H9 (cell line): ENCODE measurements at regions not wholly inside any gene's neighbourhood (a gene's known extent, or its start where the extent isn't known, plus 50 kb on each side); places are given as distances from the start of the nearest gene placed in this dataset.

ENCODE experiments used
- DNase-seq: peaks from one replicate; pipeline ENCODE4 v3.0.0-alpha.2; 2017
- H2AFZ ChIP-seq: one replicate; pipeline ENCODE4 v1.6.1; 2013; ENCODE audit warnings: mild to moderate bottlenecking, low read length, control low read depth, moderate library complexity
- H2AK5ac ChIP-seq: 2 replicates; pipeline ENCODE4 v1.6.1; 2013; ENCODE audit warnings: low read length, control low read depth, mixed read lengths; ENCODE audit not compliant: insufficient read length
- H2BK120ac ChIP-seq: one replicate; pipeline ENCODE4 v1.6.1; 2013; ENCODE audit warnings: low read depth, mild to moderate bottlenecking, low read length, control low read depth, inconsistent platforms; ENCODE audit not compliant: poor library complexity, severe bottlenecking
- H2BK12ac ChIP-seq: 2 replicates; pipeline ENCODE4 v1.6.1; 2013; ENCODE audit warnings: low read length, control low read depth, mixed read lengths, low read depth; ENCODE audit not compliant: insufficient read length
- H2BK15ac ChIP-seq: 2 replicates; pipeline ENCODE4 v1.6.1; 2013; ENCODE audit warnings: low read depth, low read length, control low read depth
- H2BK20ac ChIP-seq: one replicate; pipeline ENCODE4 v1.6.1; 2013; ENCODE audit warnings: low read depth, mild to moderate bottlenecking, low read length, control low read depth, inconsistent platforms; ENCODE audit not compliant: poor library complexity, severe bottlenecking
- H2BK5ac ChIP-seq: 2 replicates; pipeline ENCODE4 v1.6.1; 2013; ENCODE audit warnings: low read length, control low read depth, mixed read lengths; ENCODE audit not compliant: insufficient read length
- H3K14ac ChIP-seq: 2 replicates; pipeline ENCODE4 v1.6.1; 2013; ENCODE audit warnings: low read length, control low read depth; ENCODE audit not compliant: insufficient read depth
- H3K18ac ChIP-seq: 2 replicates; pipeline ENCODE4 v1.6.1; 2013; ENCODE audit warnings: low read depth, mild to moderate bottlenecking, mixed read lengths, low read length, control low read depth; ENCODE audit not compliant: insufficient read length
- H3K23ac ChIP-seq: 2 replicates; pipeline ENCODE4 v1.6.1; 2013; ENCODE audit warnings: low read length, control low read depth, mixed read lengths, low read depth; ENCODE audit not compliant: insufficient read length
- H3K23me2 ChIP-seq: 2 replicates; pipeline ENCODE4 v1.6.1; 2013; ENCODE audit warnings: low read depth, mild to moderate bottlenecking, mixed read lengths, low read length, control low read depth; ENCODE audit not compliant: insufficient read length, poor library complexity, severe bottlenecking
- H3K27ac ChIP-seq: 2 replicates; pipeline ENCODE4 v1.5.1; 2013; ENCODE audit warnings: low read length, control low read depth, mixed read lengths, low read depth; ENCODE audit not compliant: insufficient read length
- H3K27me3 ChIP-seq: 2 replicates; pipeline ENCODE4 v1.6.1; 2013; ENCODE audit warnings: low read length, control low read depth, inconsistent platforms; ENCODE audit not compliant: insufficient read depth
- H3K4ac ChIP-seq: 2 replicates; pipeline ENCODE4 v1.6.1; 2013; ENCODE audit warnings: low read depth, mild to moderate bottlenecking, control low read depth, inconsistent platforms, low read length, moderate library complexity
- H3K4me1 ChIP-seq: 2 replicates; pipeline ENCODE4 v1.6.1; 2013; ENCODE audit warnings: low read length, control low read depth, inconsistent platforms; ENCODE audit not compliant: insufficient read depth
- H3K4me2 ChIP-seq: 2 replicates; pipeline ENCODE4 v1.6.1; 2013; ENCODE audit warnings: low read length, control low read depth, mixed read lengths; ENCODE audit not compliant: insufficient read length, insufficient read depth
- H3K56ac ChIP-seq: 2 replicates; pipeline ENCODE4 v1.6.1; 2013; ENCODE audit warnings: low read depth, mild to moderate bottlenecking, mixed read lengths, low read length, control low read depth; ENCODE audit not compliant: insufficient read length
- H3K79me1 ChIP-seq: 2 replicates; pipeline ENCODE4 v1.6.1; 2013; ENCODE audit warnings: low read depth, mild to moderate bottlenecking, moderate library complexity, low read length, control low read depth, inconsistent platforms; ENCODE audit not compliant: insufficient read depth, poor library complexity, severe bottlenecking
- H3K79me2 ChIP-seq: 2 replicates; pipeline ENCODE4 v1.6.1; 2013; ENCODE audit warnings: low read length, control low read depth, inconsistent platforms; ENCODE audit not compliant: insufficient read depth
- H3K9ac ChIP-seq: 2 replicates; pipeline ENCODE4 v1.6.1; 2013; ENCODE audit warnings: low read length, control low read depth, mixed read lengths; ENCODE audit not compliant: insufficient read length; ENCODE audit errors: extremely low read depth
- H3K9me3 ChIP-seq: one replicate; pipeline ENCODE4 v1.6.1; 2013; ENCODE audit warnings: low read depth, low read length, inconsistent platforms; ENCODE audit not compliant: control insufficient read depth
- H3T11ph ChIP-seq: one replicate; pipeline ENCODE4 v1.6.1; 2013; ENCODE audit warnings: mild to moderate bottlenecking, low read length, control low read depth, inconsistent platforms
- H4K20me1 ChIP-seq: one replicate; pipeline ENCODE4 v1.6.1; 2013; ENCODE audit not compliant: control insufficient read depth, insufficient read length, insufficient read depth
- H4K5ac ChIP-seq: 2 replicates; pipeline ENCODE4 v1.6.1; 2013; ENCODE audit warnings: low read depth, mild to moderate bottlenecking, mixed read lengths, low read length, control low read depth; ENCODE audit not compliant: insufficient read length
- H4K8ac ChIP-seq: replicated peaks from 2 replicates; pipeline ENCODE4 v1.6.1; 2013; ENCODE audit warnings: low read length, control low read depth, mixed read lengths, low read depth; ENCODE audit not compliant: insufficient read length
- H4K91ac ChIP-seq: 2 replicates; pipeline ENCODE4 v1.6.1; 2013; ENCODE audit warnings: low read depth, mild to moderate bottlenecking, moderate library complexity, mixed read lengths, low read length, control low read depth; ENCODE audit not compliant: insufficient read length
- H3K27ac Mint-ChIP-seq, 3 experiments: 2 replicates in 2 of 3; 3 replicates in 1 of 3; pipeline ENCODE4 v1.8.0; 2020 to 2021; ENCODE audit warnings: mixed read lengths in 3 of 3, mild to moderate bottlenecking in 1 of 3, moderate library complexity in 1 of 3
- H3K27me3 Mint-ChIP-seq: 2 replicates; pipeline ENCODE4 v1.8.0; 2021; ENCODE audit warnings: low read depth, mild to moderate bottlenecking, moderate library complexity, mixed read lengths
- H3K36me3 Mint-ChIP-seq, 3 experiments: 2 replicates in 2 of 3; 3 replicates in 1 of 3; pipeline ENCODE4 v1.8.0; 2020 to 2021; ENCODE audit warnings: low read depth in 3 of 3, mixed read lengths in 3 of 3; ENCODE audit not compliant: insufficient read depth in 1 of 3
- H3K4me1 Mint-ChIP-seq, 2 experiments: 2 replicates each; pipeline ENCODE4 v1.8.0; 2020; ENCODE audit warnings: mixed read lengths in 2 of 2
- H3K4me3 Mint-ChIP-seq, 2 experiments: 2 replicates in 1 of 2; 3 replicates in 1 of 2; pipeline ENCODE4 v1.8.0; 2020 to 2021; ENCODE audit warnings: mild to moderate bottlenecking in 2 of 2, mixed read lengths in 2 of 2, moderate library complexity in 1 of 2
- H3K9me3 Mint-ChIP-seq, 2 experiments: 2 replicates in 1 of 2; 3 replicates in 1 of 2; pipeline ENCODE4 v1.8.0; 2020; ENCODE audit warnings: mild to moderate bottlenecking in 2 of 2, mixed read lengths in 2 of 2, moderate library complexity in 1 of 2
- WGBS: extraction: QIAGEN DNeasy Blood & Tissue Kit; methylation state at CpG from one replicate; pipeline ENCODE4 v1.1.7; 2013; ENCODE audit warnings: missing lambda C conversion rate, low lambda C conversion rate, mixed read lengths; ENCODE audit not compliant: insufficient read length; ENCODE audit errors: extremely low coverage; 5-methylcytosine and 5-hydroxymethylcytosine counted together
- TF ChIP-seq, protein P1 (sequence below): fragments of 200-600 bp; sonication (generic); conservative IDR thresholded peaks from 3 replicates; pipeline ENCODE4 v1.8.0; 2021; ENCODE audit warnings: antibody characterized with exemption, mild to moderate bottlenecking

DNA sequence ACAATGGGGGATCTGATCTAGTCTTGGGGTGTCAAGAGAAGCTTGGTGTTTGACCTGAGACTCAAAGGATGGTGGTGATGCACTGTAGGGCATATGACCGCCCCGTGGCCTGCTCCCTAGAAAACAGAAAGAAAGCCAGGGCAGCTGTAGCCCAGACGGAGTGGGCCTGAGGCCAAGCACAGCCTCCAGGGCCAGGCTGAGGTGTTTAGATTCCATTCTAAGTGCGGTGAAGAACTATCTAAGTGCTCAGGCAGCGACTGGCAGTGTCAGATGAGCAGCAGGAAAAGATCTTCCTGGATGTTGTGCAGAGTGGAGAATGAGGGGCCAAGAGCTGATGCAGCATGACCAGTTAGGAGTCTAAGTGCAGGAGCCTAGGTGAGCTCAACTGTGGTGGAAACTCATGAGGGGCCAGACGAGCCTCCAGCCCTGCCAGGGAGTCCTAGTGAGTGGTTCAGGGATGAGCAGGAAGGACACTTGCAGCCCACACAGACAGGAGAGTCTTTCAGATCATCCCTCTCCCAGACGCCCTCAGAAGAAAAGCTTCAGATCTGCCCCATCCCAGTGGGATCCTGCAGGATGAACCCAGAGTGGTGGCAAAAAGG, 314.2 kb upstream of the CCL2 start:
- Histone ChIP-seq H3K18ac (no peak overlapping the region), H3K27me3 (no peaks in the 10 kb centered on the region), H2BK20ac (no peak overlapping the region), H3K4ac (no peak overlapping the region), H3K4me2 (no peak overlapping the region), H3K79me2 (no peaks in the 10 kb centered on the region), H3K9me3 (no peaks in the 10 kb centered on the region), H3T11ph (no peak overlapping the region), H2BK120ac (no peak overlapping the region), H3K9ac (no peak overlapping the region), H4K20me1 (no peaks in the 10 kb centered on the region), H3K56ac (no peak overlapping the region), H3K27ac (no peak overlapping the region), H3K23ac (no peak overlapping the region), H3K23me2 (no peaks in the 10 kb centered on the region), H3K14ac (no peak overlapping the region; the same call in 1 of the 2 replicates), H4K8ac (no peak overlapping the region), H3K79me1 (no peaks in the 10 kb centered on the region), H2AK5ac (no peak overlapping the region), H2AFZ (no peak overlapping the region), H3K4me1 (no peaks in the 10 kb centered on the region), H2BK12ac (no peak overlapping the region), H2BK15ac (no peak overlapping the region), H4K91ac (no peak overlapping the region), H4K5ac (no peak overlapping the region), H2BK5ac (no peak overlapping the region)
- H3K36me3 Mint-ChIP-seq = no peaks in the 10 kb centered on the region
- H3K4me1 Mint-ChIP-seq = peaks cover 8 to 9% of the 10 kb centered on the region in 2 experiments
- TF ChIP-seq, protein P1, sequence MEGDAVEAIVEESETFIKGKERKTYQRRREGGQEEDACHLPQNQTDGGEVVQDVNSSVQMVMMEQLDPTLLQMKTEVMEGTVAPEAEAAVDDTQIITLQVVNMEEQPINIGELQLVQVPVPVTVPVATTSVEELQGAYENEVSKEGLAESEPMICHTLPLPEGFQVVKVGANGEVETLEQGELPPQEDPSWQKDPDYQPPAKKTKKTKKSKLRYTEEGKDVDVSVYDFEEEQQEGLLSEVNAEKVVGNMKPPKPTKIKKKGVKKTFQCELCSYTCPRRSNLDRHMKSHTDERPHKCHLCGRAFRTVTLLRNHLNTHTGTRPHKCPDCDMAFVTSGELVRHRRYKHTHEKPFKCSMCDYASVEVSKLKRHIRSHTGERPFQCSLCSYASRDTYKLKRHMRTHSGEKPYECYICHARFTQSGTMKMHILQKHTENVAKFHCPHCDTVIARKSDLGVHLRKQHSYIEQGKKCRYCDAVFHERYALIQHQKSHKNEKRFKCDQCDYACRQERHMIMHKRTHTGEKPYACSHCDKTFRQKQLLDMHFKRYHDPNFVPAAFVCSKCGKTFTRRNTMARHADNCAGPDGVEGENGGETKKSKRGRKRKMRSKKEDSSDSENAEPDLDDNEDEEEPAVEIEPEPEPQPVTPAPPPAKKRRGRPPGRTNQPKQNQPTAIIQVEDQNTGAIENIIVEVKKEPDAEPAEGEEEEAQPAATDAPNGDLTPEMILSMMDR = no peak
- no CpG with 5 or more reads among the region's 7 CpGs for WGBS
- H3K4me3 Mint-ChIP-seq = no peak overlapping the region
- no peaks in the 10 kb centered on the region for H3K9me3 Mint-ChIP-seq
- H3K27ac Mint-ChIP-seq = peak overlapping the region in 1 of 3 experiments; percentile 36; a peak in 1 of 7 replicates
- H3K27me3 Mint-ChIP-seq = peaks cover 2% of the 10 kb centered on the region; the same call in 1 of the 2 replicates
- DNase-seq = no peak
